Stimulated activated CD4-positive, alpha-beta T cell treated with anti-CD3 and anti-CD28 coated beads, Interleukin-12 subunit alpha, Interleukin-12 subunit beta, amount 100 ng/mL, for 24 hours (primary cell): ENCODE measurements at regions not wholly inside any gene's neighbourhood (a gene's known extent, or its start where the extent isn't known, plus 50 kb on each side); places are given as distances from the start of the nearest gene placed in this dataset.
"Not testable (repeated sequence)": the region's sequence is repeated elsewhere in the genome, so short reads cannot be mapped to it uniquely, and the experiment has no call there.

Experiments used
- DNase-seq, 2 experiments: peaks; one replicate each; pipeline ENCODE4 v3.0.0-alpha.2; 2020; ENCODE audit warnings: low read depth in 2 of 2

DNA sequence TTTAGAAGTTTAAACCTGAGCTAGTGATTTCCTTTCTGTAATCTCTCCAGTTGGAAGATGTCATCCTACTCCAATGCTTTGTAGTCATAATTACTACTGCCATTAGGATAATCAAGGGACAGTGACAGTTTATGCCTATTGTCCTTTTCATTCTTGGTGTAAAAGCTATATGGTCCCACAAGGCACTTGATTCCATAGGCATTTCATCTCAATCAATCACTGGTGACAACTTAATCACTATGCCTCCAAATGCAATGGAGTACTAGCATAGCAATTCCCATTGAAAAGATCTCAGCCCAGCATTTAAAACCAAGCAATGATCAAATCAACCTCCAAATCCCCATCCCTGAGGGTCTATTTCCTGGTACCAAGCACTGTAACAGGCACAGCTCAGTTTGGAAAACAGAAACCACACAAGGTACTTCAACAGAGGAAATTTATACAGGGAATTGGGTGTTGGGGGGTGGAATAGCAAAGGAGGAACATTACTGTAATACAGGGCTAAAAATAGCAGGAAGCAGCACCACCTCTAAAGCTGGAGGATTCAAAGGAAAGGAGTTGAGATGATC is 51.0 kb downstream of the FHIP2A start:
- no peak for DNase-seq

DNA sequence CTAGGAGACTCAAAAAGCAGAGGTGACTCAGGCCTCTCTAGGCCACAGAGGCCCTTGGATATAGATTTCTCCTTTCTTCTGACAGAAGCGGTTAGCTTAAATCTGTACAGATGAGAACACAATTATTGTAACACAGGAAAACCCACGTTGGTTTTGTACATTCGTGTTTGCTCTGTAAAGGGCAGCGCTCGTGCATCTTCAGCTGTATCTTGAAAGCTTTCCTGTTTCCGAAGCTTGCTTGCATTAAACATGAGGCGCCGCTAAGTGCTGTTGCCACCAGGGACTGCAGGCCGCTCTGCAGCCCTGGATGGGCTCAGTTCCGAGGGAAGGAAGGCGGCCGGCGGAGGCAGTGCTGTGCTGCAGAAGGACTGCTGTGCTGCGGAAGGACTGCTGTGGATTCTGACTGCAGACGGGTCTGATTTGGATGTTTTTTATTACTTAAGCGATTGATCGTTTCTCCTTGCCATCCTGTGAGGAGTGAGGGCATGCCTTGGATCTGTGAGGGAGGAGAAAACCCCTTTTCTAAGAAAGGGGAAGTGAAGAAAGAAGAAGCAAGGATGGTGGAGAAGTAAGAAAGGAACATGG is 53.3 kb downstream of the FHIP2A start:
- DNase-seq, result no peak

DNA sequence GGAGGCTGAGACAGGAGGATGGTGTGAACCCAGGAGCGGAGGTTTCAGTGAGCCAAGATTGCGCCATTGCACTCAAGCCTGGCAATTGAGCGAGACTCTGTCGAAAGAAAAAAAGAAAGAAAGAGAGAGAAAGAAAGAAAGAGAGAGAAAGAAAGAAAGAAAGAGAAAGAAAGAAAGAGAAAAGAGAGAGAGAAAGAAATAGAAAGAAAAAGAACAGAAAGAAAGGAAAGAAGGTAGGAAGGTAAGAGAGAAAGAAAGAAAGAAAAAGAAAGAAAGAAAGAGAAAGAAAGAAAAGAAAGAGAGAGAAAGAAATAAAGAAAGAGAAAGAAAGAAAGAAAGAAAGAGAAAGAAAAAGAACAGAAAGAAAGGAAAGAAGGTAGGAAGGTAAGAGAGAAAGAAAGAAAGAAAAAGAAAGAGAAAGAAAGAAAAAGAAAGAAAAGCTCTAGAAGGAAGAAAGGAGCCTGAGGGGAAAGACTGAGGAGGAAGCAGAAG is 54.1 kb downstream of the FHIP2A start:
- DNase-seq, result not testable (repeated sequence)

DNA sequence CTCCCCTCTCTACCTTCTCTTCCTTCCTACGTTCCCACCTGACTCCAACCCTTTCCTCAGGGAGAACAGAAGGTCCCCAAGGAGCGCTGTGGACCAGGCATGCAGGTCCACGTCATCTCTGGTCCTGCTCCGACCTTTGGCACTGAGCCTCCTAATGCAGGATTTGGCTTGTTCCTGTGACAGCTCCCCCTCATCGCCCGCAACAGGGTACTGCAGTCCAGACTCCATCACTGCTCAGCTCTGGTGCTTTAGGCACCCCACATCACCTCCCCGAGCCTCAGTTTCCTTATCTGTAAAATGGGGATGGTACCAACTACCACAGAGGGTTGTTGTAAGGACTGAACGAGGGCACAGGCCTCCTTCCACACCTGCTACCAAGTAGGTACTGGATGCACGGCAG is 54.6 kb downstream of the FHIP2A start:
- DNase-seq, result no peak

DNA sequence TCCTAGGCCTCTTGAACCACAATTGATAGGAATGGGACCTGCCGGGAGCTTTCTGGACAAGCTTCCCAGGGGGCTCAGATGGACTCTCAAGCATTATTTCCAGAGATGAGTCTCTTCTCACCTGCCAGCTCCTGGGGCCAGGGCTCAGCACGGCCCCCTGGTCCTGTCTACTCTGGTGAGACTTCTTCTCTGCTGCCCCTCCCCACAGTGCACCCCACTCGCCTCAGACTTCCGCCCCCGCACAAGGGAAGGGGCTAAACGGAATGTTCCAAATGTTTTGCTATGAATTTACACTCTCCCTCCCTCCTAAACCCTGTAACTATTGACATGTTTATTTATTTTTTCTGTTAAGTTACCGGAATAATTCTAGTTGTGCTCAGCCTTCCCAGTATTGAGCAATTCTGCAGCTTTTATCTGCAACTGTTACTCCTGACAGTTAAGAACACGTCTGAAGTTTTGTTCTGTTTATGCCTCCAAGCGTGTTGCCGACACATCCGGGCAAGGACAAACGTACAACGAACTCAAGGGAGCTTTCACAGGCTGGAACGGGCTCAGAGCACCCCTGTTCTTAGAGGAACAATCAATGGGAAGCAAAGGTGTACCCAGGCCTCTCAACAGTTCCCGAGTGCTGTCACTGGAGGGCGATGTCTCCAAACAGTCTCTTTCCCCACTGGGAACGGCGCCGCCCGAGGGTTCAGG is 55.2 kb downstream of the FHIP2A start:
- DNase-seq, result peak in 1 of 2 experiments; percentile 39

DNA sequence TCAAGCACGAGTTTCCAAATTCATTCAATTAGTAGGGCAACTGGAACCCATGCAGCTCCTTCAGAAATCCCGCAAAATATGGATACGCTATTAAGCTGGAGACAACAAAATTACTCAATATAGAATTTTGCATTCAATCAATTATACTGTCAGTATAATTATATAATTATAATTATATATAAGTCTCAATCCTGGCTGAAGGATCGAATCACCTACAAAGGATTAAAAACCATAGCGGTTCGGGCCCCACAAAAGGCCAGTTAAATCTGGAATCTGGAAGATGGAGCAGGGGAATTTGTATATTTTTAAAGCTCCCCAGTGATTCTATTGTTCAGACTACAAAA is 55.7 kb downstream of the FHIP2A start:
- no peak for DNase-seq

DNA sequence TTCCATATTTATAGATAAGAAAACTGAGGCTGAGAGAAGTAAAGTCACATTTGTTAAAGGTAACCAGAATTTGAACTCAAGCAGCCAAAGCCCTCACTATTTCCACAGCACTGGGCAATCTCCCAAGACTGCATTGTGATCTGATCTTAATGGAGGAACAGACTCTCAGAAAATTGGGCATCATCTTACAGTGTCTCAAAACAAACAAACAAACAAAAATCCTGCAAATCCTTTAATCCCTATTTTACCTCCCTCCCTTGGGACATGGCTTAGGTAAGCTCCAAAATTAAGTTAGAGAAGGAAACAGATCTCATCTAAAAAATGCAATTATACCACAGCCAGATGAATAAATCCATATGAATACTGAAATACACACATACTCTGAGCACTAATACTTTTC is 57.5 kb downstream of the FHIP2A start:
- no peak for DNase-seq

DNA sequence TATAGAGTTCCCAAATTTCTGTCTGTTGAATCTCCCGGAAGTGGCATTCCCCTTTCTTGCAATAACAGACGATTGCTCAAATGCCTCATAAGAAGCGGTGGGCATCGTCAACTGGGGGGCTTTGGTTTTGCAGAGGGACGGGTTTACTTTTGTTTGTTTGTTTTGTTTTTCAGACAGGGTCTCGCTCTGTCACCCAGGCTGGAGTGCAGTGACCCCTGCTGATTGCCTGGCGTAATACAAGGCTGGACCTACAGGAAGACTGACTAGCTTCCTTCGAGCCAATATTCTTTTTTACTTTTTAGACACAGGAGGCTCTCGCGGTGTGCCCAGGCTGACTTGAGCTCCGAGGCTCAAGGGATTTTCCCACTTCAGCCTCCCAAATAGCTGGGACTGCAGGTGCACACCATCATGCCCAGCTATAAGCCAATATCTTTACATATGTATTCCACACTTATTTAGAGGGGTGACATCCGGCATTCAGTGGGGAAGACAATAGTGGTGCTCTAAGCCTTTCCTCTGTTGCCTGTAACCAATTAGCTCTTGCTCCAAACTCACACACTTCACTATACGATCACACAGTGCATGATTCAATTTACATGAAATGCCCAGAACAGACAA is 58.1 kb downstream of the FHIP2A start:
- peak in 1 of 2 experiments; percentile 45 for DNase-seq

DNA sequence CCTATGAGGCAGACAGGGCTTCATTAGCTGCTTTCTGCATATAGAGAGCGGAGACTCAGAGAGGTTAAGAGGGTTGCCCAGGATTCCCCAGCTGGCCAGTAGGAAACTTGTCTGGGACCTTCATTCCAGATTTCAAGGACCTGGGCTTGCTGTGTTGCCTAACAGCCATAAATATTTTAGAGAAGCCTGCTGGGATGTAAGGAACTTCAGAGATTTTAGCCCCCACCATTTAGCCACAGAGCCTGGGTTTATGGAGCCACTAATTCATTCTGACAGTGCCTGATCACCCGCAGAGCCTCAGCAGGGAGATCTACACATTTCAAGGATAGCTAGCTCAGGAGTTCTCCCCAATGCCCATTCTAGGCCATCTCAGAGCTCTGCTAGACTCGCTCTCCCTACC is 56.6 kb upstream of the TRUB1 start:
- DNase-seq, result no peak

DNA sequence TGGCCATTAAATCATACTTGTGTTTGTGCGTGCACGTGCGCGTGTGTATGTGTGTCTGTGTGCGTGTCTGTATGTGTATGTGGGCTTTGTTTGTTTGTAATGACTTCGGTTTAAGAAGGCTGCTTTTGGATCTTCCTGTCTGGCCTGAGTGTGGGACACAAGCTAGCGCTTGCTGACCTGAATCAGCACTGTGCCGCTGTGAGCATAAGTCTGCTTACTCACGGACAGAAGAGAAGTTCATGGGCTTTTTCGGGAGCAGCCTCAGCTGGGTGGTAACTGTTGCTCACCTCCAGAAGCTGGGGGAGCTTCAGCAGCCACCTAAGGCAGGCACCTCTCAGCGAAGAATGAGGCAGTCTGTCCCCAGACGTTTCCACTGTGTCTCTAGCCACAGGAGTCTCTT is 56.1 kb upstream of the TRUB1 start:
- no peak for DNase-seq

DNA sequence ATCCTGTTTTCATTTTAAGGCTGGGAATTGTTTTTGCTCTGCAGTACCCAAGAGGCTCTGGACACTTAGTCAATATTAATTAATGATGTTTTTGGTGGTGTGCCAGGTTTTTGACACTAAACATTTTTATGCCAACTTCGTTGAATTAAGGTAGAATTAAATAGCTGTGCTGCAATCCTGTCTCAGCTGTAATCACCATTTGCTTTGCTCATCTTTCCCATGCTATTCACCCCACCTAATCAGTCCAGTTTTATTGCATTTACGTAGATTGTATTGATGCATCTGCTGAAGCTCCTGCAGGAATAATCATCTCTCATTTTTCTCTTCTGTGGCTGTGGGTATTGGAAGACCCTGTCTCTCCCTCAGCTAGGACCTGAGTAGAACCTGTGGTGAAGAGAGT is 52.6 kb upstream of the TRUB1 start:
- DNase-seq, result no peak
